Liver (tissue), 3 donors: ENCODE measurements at regions not wholly inside any gene's neighbourhood (a gene's known extent, or its start where the extent isn't known, plus 50 kb on each side); places are given as distances from the start of the nearest gene placed in this dataset.

Experiments
- TF ChIP-seq, protein P1 (sequence below): IDR thresholded peaks from 2 replicates; pipeline ENCODE4 v1.6.1; 2016; ENCODE audit warnings: antibody characterized with exemption, mild to moderate bottlenecking
- TF ChIP-seq, protein P2 (sequence below): fragments of 150-350 bp; IDR thresholded peaks from 2 replicates; pipeline ENCODE4 v1.5.1; 2017; ENCODE audit warnings: improper control_type of control experiment, low read depth, low read length; ENCODE audit not compliant: missing input control
- TF ChIP-seq, protein P3 (sequence below): IDR thresholded peaks from 2 replicates; pipeline ENCODE4 v1.6.1; 2016; ENCODE audit warnings: antibody characterized with exemption
- donor health status: healthy.
- donor health status: healthy.

DNA sequence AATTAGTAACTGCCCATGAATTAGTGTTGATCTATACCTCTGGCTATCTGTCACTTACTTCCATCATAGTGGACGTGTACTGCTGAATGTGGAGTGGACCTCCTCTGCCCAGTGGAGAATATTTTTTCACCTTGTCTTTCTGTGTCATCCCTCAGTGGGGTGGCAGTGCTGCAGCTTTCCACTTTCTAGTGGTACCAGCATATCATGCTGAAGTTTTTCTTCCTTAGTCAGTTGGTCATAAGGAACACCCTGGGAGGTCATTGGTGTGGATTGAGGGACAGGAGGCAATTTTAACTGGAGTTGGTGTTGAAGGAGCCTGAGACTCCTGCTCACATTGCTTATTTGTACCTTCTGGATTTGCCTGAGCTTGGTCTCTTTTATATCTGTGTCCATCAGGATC, 151.7 kb upstream of the ANKH start:
- TF ChIP-seq, protein P1, sequence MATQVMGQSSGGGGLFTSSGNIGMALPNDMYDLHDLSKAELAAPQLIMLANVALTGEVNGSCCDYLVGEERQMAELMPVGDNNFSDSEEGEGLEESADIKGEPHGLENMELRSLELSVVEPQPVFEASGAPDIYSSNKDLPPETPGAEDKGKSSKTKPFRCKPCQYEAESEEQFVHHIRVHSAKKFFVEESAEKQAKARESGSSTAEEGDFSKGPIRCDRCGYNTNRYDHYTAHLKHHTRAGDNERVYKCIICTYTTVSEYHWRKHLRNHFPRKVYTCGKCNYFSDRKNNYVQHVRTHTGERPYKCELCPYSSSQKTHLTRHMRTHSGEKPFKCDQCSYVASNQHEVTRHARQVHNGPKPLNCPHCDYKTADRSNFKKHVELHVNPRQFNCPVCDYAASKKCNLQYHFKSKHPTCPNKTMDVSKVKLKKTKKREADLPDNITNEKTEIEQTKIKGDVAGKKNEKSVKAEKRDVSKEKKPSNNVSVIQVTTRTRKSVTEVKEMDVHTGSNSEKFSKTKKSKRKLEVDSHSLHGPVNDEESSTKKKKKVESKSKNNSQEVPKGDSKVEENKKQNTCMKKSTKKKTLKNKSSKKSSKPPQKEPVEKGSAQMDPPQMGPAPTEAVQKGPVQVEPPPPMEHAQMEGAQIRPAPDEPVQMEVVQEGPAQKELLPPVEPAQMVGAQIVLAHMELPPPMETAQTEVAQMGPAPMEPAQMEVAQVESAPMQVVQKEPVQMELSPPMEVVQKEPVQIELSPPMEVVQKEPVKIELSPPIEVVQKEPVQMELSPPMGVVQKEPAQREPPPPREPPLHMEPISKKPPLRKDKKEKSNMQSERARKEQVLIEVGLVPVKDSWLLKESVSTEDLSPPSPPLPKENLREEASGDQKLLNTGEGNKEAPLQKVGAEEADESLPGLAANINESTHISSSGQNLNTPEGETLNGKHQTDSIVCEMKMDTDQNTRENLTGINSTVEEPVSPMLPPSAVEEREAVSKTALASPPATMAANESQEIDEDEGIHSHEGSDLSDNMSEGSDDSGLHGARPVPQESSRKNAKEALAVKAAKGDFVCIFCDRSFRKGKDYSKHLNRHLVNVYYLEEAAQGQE, result no peak
- TF ChIP-seq, protein P2, sequence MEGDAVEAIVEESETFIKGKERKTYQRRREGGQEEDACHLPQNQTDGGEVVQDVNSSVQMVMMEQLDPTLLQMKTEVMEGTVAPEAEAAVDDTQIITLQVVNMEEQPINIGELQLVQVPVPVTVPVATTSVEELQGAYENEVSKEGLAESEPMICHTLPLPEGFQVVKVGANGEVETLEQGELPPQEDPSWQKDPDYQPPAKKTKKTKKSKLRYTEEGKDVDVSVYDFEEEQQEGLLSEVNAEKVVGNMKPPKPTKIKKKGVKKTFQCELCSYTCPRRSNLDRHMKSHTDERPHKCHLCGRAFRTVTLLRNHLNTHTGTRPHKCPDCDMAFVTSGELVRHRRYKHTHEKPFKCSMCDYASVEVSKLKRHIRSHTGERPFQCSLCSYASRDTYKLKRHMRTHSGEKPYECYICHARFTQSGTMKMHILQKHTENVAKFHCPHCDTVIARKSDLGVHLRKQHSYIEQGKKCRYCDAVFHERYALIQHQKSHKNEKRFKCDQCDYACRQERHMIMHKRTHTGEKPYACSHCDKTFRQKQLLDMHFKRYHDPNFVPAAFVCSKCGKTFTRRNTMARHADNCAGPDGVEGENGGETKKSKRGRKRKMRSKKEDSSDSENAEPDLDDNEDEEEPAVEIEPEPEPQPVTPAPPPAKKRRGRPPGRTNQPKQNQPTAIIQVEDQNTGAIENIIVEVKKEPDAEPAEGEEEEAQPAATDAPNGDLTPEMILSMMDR, result no peak
- TF ChIP-seq, protein P3, sequence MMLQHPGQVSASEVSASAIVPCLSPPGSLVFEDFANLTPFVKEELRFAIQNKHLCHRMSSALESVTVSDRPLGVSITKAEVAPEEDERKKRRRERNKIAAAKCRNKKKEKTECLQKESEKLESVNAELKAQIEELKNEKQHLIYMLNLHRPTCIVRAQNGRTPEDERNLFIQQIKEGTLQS, result no peak
